HG02571 (cell line): ENCODE measurements at regions not wholly inside any gene's neighbourhood (a gene's known extent, or its start where the extent isn't known, plus 50 kb on each side); places are given as distances from the start of the nearest gene placed in this dataset.

Experiments used
- ATAC-seq: cut with Tn5 transposase; IDR thresholded peaks from one replicate; pipeline ENCODE4 v1.9.1; 2021; ENCODE audit warnings: mild to moderate bottlenecking, moderate library complexity; ENCODE audit not compliant: unreplicated experiment

- no peak for ATAC-seq
Observed at GRCh38 chr19:32253683-32254508, 91.5 kb upstream of the ZNF507 start.

- no peak for ATAC-seq
Observed at GRCh38 chr19:32254509-32254890, 90.9 kb upstream of the ZNF507 start.

- ATAC-seq: no peak
Observed at GRCh38 chr19:32255536-32256295, 89.7 kb upstream of the ZNF507 start.

GRCh38 chr19:32256341-32256975 lies 89.0 kb upstream of the ZNF507 start:
- no peak for ATAC-seq

GRCh38 chr19:32257326-32258073 lies 87.9 kb upstream of the ZNF507 start:
- no peak for ATAC-seq

- ATAC-seq: no peak
Observed at GRCh38 chr19:32258167-32258566, 87.2 kb upstream of the ZNF507 start.

GRCh38 chr19:32264568-32264967 lies 80.8 kb upstream of the ZNF507 start:
- no peak for ATAC-seq

- no peak for ATAC-seq
Observed at GRCh38 chr19:32265995-32266394, 79.4 kb upstream of the ZNF507 start.

- ATAC-seq: no peak
Observed at GRCh38 chr19:32266460-32266859, 79.0 kb upstream of the ZNF507 start.

- no peak for ATAC-seq
Observed at GRCh38 chr19:32268381-32268780, 77.0 kb upstream of the ZNF507 start.

GRCh38 chr19:32269831-32270230 lies 75.6 kb upstream of the ZNF507 start:
- no peak for ATAC-seq

- no peak for ATAC-seq
Observed at GRCh38 chr19:32273483-32273882, 71.9 kb upstream of the ZNF507 start.

GRCh38 chr19:32287086-32287485 lies 58.3 kb upstream of the ZNF507 start:
- ATAC-seq: no peak

GRCh38 chr19:32287811-32288227 lies 57.6 kb upstream of the ZNF507 start:
- no peak for ATAC-seq

GRCh38 chr19:32289566-32290210 lies 55.7 kb upstream of the ZNF507 start:
- ATAC-seq: no peak

GRCh38 chr19:32291876-32292275 lies 53.5 kb upstream of the ZNF507 start:
- ATAC-seq: no peak

GRCh38 chr19:32294871-32295438 lies 50.5 kb upstream of the ZNF507 start:
- no peak for ATAC-seq
